ENCODE measurements at regions not wholly inside any gene's neighbourhood (a gene's known extent, or its start where the extent isn't known, plus 50 kb on each side); places are given as distances from the start of the nearest gene placed in this dataset.

- TF ChIP-seq CTCF (IDR thresholded peaks at IDR 0.05; ENCODE audit: insufficient read depth in 1 of 2, low read depth in 1 of 2, low read length in 1 of 2, severe bottlenecking in 1 of 2, unreplicated experiment in 1 of 2) = no peak
- BruUV-seq (replicated peaks) = no TSS peak
- Mint-ChIP-seq H3K36me3 (ENCODE audit: insufficient read depth, unreplicated experiment) (no peaks in the 10 kb centered on the region), H3K27ac (ENCODE audit: unreplicated experiment) (no peak overlapping the region), H3K9me3 (ENCODE audit: unreplicated experiment) (peaks cover 11% of the 10 kb centered on the region), H3K4me3 (ENCODE audit: unreplicated experiment) (no peak overlapping the region), H3K27me3 (ENCODE audit: insufficient read depth, unreplicated experiment) (no peaks in the 10 kb centered on the region), H3K4me1 (ENCODE audit: low read depth, unreplicated experiment) (peaks cover 6% of the 10 kb centered on the region)
- Histone ChIP-seq H3K4me1 (no peaks in the 10 kb centered on the region), H3K36me3 (ENCODE audit: control insufficient read depth, insufficient read depth, low read length) (no peaks in the 10 kb centered on the region), H3K27me3 (replicated peaks; ENCODE audit: control insufficient read depth, insufficient read depth, low read length) (no peaks in the 10 kb centered on the region), H3K9me3 (no peaks in the 10 kb centered on the region), H3K4me3 (ENCODE audit: low read depth, low read length) (no peak overlapping the region)
- DNase-seq = no peak
- ChIA-PET POLR2A (no interaction called here), CTCF (no interaction called here)
- intact Hi-C loops (cut with micrococcal nuclease; ENCODE audit: unreplicated experiment) = no loop called here
Observed at GRCh38 chr2:234869969-234870368, 81.8 kb upstream of the SH3BP4 start.

GRCh38 chr2:234869164-234869563 is 82.7 kb upstream of the SH3BP4 start:
- BruUV-seq (replicated peaks) = no TSS peak
- Histone ChIP-seq H3K4me3 (ENCODE audit: low read depth, low read length) (no peak overlapping the region), H3K4me1 (no peaks in the 10 kb centered on the region), H3K9me3 (no peaks in the 10 kb centered on the region), H3K36me3 (ENCODE audit: control insufficient read depth, insufficient read depth, low read length) (no peaks in the 10 kb centered on the region), H3K27me3 (replicated peaks; ENCODE audit: control insufficient read depth, insufficient read depth, low read length) (no peaks in the 10 kb centered on the region)
- Mint-ChIP-seq H3K27me3 (ENCODE audit: insufficient read depth, unreplicated experiment) (no peaks in the 10 kb centered on the region), H3K4me3 (ENCODE audit: unreplicated experiment) (no peak overlapping the region), H3K9me3 (ENCODE audit: unreplicated experiment) (peaks cover 11% of the 10 kb centered on the region), H3K27ac (ENCODE audit: unreplicated experiment) (no peak overlapping the region), H3K36me3 (ENCODE audit: insufficient read depth, unreplicated experiment) (no peaks in the 10 kb centered on the region), H3K4me1 (ENCODE audit: low read depth, unreplicated experiment) (peaks cover 6% of the 10 kb centered on the region)
- no peak for TF ChIP-seq CTCF (IDR thresholded peaks at IDR 0.05; ENCODE audit: insufficient read depth in 1 of 2, low read depth in 1 of 2, low read length in 1 of 2, severe bottlenecking in 1 of 2, unreplicated experiment in 1 of 2)
- intact Hi-C loops (cut with micrococcal nuclease; ENCODE audit: unreplicated experiment) = no loop called here
- DNase-seq = no peak
- ChIA-PET CTCF (no interaction called here), POLR2A (no interaction called here)

GRCh38 chr2:234867882-234868285 is 83.9 kb upstream of the SH3BP4 start:
- H3K27me3 ChIP-seq (replicated peaks; ENCODE audit: control insufficient read depth, insufficient read depth, low read length) = no peaks in the 10 kb centered on the region
- H3K9me3 ChIP-seq = no peaks in the 10 kb centered on the region
- no peaks in the 10 kb centered on the region for H3K36me3 Mint-ChIP-seq (ENCODE audit: insufficient read depth, unreplicated experiment)
- no peak overlapping the region for H3K4me3 Mint-ChIP-seq (ENCODE audit: unreplicated experiment)
- no peaks in the 10 kb centered on the region for H3K27me3 Mint-ChIP-seq (ENCODE audit: insufficient read depth, unreplicated experiment)
- CTCF ChIA-PET = no interaction called here
- intact Hi-C loops (cut with micrococcal nuclease; ENCODE audit: unreplicated experiment) = no loop called here
- peaks cover 6% of the 10 kb centered on the region for H3K9me3 Mint-ChIP-seq (ENCODE audit: unreplicated experiment)
- no peaks in the 10 kb centered on the region for H3K36me3 ChIP-seq (ENCODE audit: control insufficient read depth, insufficient read depth, low read length)
- TF ChIP-seq CTCF (IDR thresholded peaks at IDR 0.05; ENCODE audit: insufficient read depth in 1 of 2, low read depth in 1 of 2, low read length in 1 of 2, severe bottlenecking in 1 of 2, unreplicated experiment in 1 of 2) = no peak
- H3K4me3 ChIP-seq (ENCODE audit: low read depth, low read length) = no peak overlapping the region
- BruUV-seq (replicated peaks) = no TSS peak
- POLR2A ChIA-PET = no interaction called here
- H3K4me1 Mint-ChIP-seq (ENCODE audit: low read depth, unreplicated experiment) = peaks cover 6% of the 10 kb centered on the region
- H3K27ac Mint-ChIP-seq (ENCODE audit: unreplicated experiment) = no peak overlapping the region
- H3K4me1 ChIP-seq = no peaks in the 10 kb centered on the region
- DNase-seq = no peak
